ENCODE measurements at regions not wholly inside any gene's neighbourhood (a gene's known extent, or its start where the extent isn't known, plus 50 kb on each side); places are given as distances from the start of the nearest gene placed in this dataset.

DNA sequence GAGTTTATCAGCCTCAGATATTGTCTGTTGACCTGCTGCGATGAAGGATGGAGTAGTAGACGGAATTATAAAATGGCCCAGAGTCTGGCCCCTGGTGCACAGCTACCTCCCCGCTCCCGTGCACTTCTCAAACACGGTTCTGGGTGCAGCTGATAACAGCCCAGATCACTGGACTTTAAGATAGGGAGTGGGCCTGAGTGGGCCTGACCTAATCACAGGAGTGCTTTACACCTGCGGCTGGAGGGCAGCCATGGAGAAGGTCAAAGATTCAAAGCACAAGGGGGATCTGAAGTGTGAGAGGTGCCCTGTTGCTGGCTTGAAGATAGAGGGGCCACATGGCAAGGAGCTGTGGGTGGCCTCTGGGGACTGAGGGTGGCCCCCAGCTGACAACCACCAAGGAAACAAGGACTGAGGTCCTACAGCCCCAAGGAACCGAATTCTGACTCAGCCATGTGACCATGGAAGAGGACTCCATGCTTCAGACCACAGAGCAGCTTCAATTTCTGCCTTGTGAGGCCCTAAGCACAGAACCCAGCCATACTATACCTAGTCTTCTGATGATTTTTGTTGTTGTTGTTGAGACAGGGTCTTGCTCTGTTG, 113.4 kb downstream of the ZNF664 start:
- TF ChIP-seq CTCF (IDR thresholded peaks at IDR 0.05 in 2 of 3, conservative IDR thresholded peaks at IDR 0.05 in 1 of 3; ENCODE audit: borderline replicate concordance in 1 of 3, insufficient read depth in 1 of 3, low read depth in 2 of 3, low read length in 2 of 3) (no peak), EZH2 (IDR thresholded peaks at IDR 0.05) (no peak), CEBPB (IDR thresholded peaks at IDR 0.05; ENCODE audit: low read depth) (no peak), YY1 (IDR thresholded peaks at IDR 0.05; ENCODE audit: extremely low read depth, insufficient replicate concordance, low read depth, low read length) (no peak), MAX (IDR thresholded peaks at IDR 0.05) (no peak), REST (IDR thresholded peaks at IDR 0.05; ENCODE audit: low read depth) (no peak), FOSL1 (IDR thresholded peaks at IDR 0.05; ENCODE audit: low read depth) (no peak), EZH2phosphoT487 (IDR thresholded peaks at IDR 0.05; ENCODE audit: borderline replicate concordance) (no peak)
